Aorta (tissue), 5 donors: ENCODE measurements at regions not wholly inside any gene's neighbourhood (a gene's known extent, or its start where the extent isn't known, plus 50 kb on each side); places are given as distances from the start of the nearest gene placed in this dataset.
"Not testable (repeated sequence)": the region's sequence is repeated elsewhere in the genome, so short reads cannot be mapped to it uniquely, and the experiment has no call there.

Experiments
- ATAC-seq: fragments of 200-7000 bp; cut with Tn5 transposase; one replicate; pipeline ENCODE4 v1.9.1; 2022; ENCODE audit warnings: moderate library complexity; ENCODE audit not compliant: low FRiP score
- DNase-seq, 2 donors: peaks; one replicate each; pipeline ENCODE4 v3.0.0-alpha.2; 2020
- H3K27ac ChIP-seq, 2 donors: one replicate each; pipeline ENCODE4 v1.5.1; 2013; ENCODE audit warnings: low read length in 2 of 2, mild to moderate bottlenecking in 2 of 2, moderate library complexity in 2 of 2, control low read depth in 1 of 2, inconsistent platforms in 1 of 2, low read depth in 1 of 2
- H3K27me3 ChIP-seq, 2 donors: one replicate each; pipeline ENCODE4 v1.6.1; 2013; ENCODE audit warnings: control low read depth in 1 of 2, low read length in 1 of 2, mild to moderate bottlenecking in 1 of 2, moderate library complexity in 1 of 2; ENCODE audit not compliant: insufficient read depth in 2 of 2, control insufficient read depth in 1 of 2
- H3K36me3 ChIP-seq, 2 donors: one replicate each; pipeline ENCODE4 v1.6.1; 2013; ENCODE audit warnings: control low read depth in 1 of 2, low read length in 1 of 2, mild to moderate bottlenecking in 1 of 2; ENCODE audit not compliant: insufficient read depth in 2 of 2, control insufficient read depth in 1 of 2
- H3K4me1 ChIP-seq, 2 donors: one replicate each; pipeline ENCODE4 v1.6.1; 2013; ENCODE audit warnings: low read length in 2 of 2, control low read depth in 1 of 2, mild to moderate bottlenecking in 1 of 2, moderate library complexity in 1 of 2; ENCODE audit not compliant: insufficient read depth in 2 of 2, control insufficient read depth in 1 of 2
- H3K4me3 ChIP-seq, 2 donors: one replicate each; pipeline ENCODE4 v1.5.1; 2013; ENCODE audit warnings: low read length in 2 of 2, control low read depth in 1 of 2, mild to moderate bottlenecking in 1 of 2
- H3K9me3 ChIP-seq: one replicate; pipeline ENCODE4 v1.6.1; 2013; ENCODE audit warnings: mild to moderate bottlenecking, low read length; ENCODE audit not compliant: control insufficient read depth
- WGBS, 2 donors: extraction: QIAGEN DNeasy Blood & Tissue Kit; methylation state at CpG; one replicate each; pipeline ENCODE4 v1.1.7; 2013; 5-methylcytosine and 5-hydroxymethylcytosine counted together
- intact Hi-C, 2 donors: fragments of 100-400 bp; cut with DNase I; formaldehyde crosslinking; loops; one replicate each; pipeline versions ENCODE4 v1.14.2 to v1.15.0; 2022
- donor health status: healthy with polysubstance abuse.
- donor health status: Bipolar disorder and iron deficiency.
- donor health status: DM: no; HTN: no; CAD: no.
- donor health status: DM: no; HTN: no; CAD: no.
- donor health status: DM: yes; HTN: yes; CAD: no.

- no peaks in the 10 kb centered on the region for H3K27me3 ChIP-seq
- no peak overlapping the region for H3K27ac ChIP-seq
- intact Hi-C loops, result no loop called here
- 94 to 98% methylated on average over 5 of the region's 5 CpGs for WGBS, 2 donors
- no peak overlapping the region for H3K4me3 ChIP-seq
- ATAC-seq (no peak), DNase-seq (no peak)
- H3K4me1 ChIP-seq, result no peaks in the 10 kb centered on the region
- no peaks in the 10 kb centered on the region for H3K9me3 ChIP-seq
- H3K36me3 ChIP-seq, result no peaks in the 10 kb centered on the region
Observed at GRCh38 chr6:169099411-169100202, 154.0 kb downstream of the THBS2 start.

GRCh38 chr6:169098651-169099050, 155.0 kb downstream of the THBS2 start:
- intact Hi-C loops, H3K9me3 ChIP-seq, ATAC-seq, H3K4me3 ChIP-seq, DNase-seq, H3K36me3 ChIP-seq, H3K27me3 ChIP-seq, H3K27ac ChIP-seq, H3K4me1 ChIP-seq: not testable (repeated sequence)
- WGBS, 2 donors, result 71 to 75% methylated on average over 2 of the region's 2 CpGs

- 62 to 82% methylated on average over 1 of the region's 1 CpG for WGBS, 2 donors
- no peak overlapping the region for H3K4me3 ChIP-seq
- no peak overlapping the region for H3K27ac ChIP-seq
- no peaks in the 10 kb centered on the region for H3K36me3 ChIP-seq
- no peaks in the 10 kb centered on the region for H3K27me3 ChIP-seq
- H3K4me1 ChIP-seq, result no peaks in the 10 kb centered on the region
- no peaks in the 10 kb centered on the region for H3K9me3 ChIP-seq
- DNase-seq (no peak), ATAC-seq (no peak)
- intact Hi-C loops, result no loop called here
Observed at GRCh38 chr6:169098116-169098515, 155.5 kb downstream of the THBS2 start.

- 85 to 88% methylated on average over 11 of the region's 11 CpGs for WGBS, 2 donors
- Histone ChIP-seq H3K4me1 (no peaks in the 10 kb centered on the region), H3K36me3 (no peaks in the 10 kb centered on the region), H3K9me3 (no peaks in the 10 kb centered on the region), H3K4me3 (no peak overlapping the region), H3K27ac (no peak overlapping the region), H3K27me3 (no peaks in the 10 kb centered on the region)
- intact Hi-C loops, result no loop called here
- ATAC-seq (no peak), DNase-seq (no peak)
Observed at GRCh38 chr6:169097381-169097959, 156.2 kb downstream of the THBS2 start.

- Histone ChIP-seq H3K4me1 (no peaks in the 10 kb centered on the region), H3K27me3 (no peaks in the 10 kb centered on the region), H3K9me3 (no peaks in the 10 kb centered on the region), H3K36me3 (no peaks in the 10 kb centered on the region), H3K4me3 (no peak overlapping the region), H3K27ac (no peak overlapping the region)
- DNase-seq (no peak), ATAC-seq (no peak)
- intact Hi-C loops, result no loop called here
- WGBS, 2 donors, result 78 to 95% methylated on average over 5 of the region's 5 CpGs
Observed at GRCh38 chr6:169096388-169096787, 157.3 kb downstream of the THBS2 start.

GRCh38 chr6:169095153-169095552, 158.5 kb downstream of the THBS2 start:
- WGBS, 2 donors, result 88 to 89% methylated on average over 12 of the region's 12 CpGs
- intact Hi-C loops, result no loop called here
- DNase-seq (no peak), ATAC-seq (no peak)
- Histone ChIP-seq H3K36me3 (no peaks in the 10 kb centered on the region), H3K27me3 (no peaks in the 10 kb centered on the region), H3K27ac (no peak overlapping the region), H3K4me1 (no peaks in the 10 kb centered on the region), H3K4me3 (no peak overlapping the region), H3K9me3 (peaks cover 2% of the 10 kb centered on the region)

GRCh38 chr6:169094552-169094950, 159.1 kb downstream of the THBS2 start:
- Histone ChIP-seq H3K36me3 (no peaks in the 10 kb centered on the region), H3K27ac (no peak overlapping the region), H3K9me3 (peaks cover 2% of the 10 kb centered on the region), H3K4me3 (no peak overlapping the region), H3K27me3 (no peaks in the 10 kb centered on the region), H3K4me1 (no peaks in the 10 kb centered on the region)
- WGBS, 2 donors, result 89 to 93% methylated on average over 7 of the region's 7 CpGs
- intact Hi-C loops, result no loop called here
- no peak for DNase-seq
- no peak for ATAC-seq

GRCh38 chr6:169093770-169094551, 159.7 kb downstream of the THBS2 start:
- 91% methylated on average over 16 of the region's 16 CpGs for WGBS, 2 donors
- H3K9me3 ChIP-seq, result peaks cover 2% of the 10 kb centered on the region
- H3K4me3 ChIP-seq, result no peak overlapping the region
- no peaks in the 10 kb centered on the region for H3K36me3 ChIP-seq
- no peak for DNase-seq
- intact Hi-C loops, result no loop called here
- no peaks in the 10 kb centered on the region for H3K27me3 ChIP-seq
- H3K4me1 ChIP-seq, result no peaks in the 10 kb centered on the region
- no peak for ATAC-seq
- H3K27ac ChIP-seq, result no peak overlapping the region
